PC-9 (cell line): ENCODE measurements at regions not wholly inside any gene's neighbourhood (a gene's known extent, or its start where the extent isn't known, plus 50 kb on each side); places are given as distances from the start of the nearest gene placed in this dataset.

ENCODE experiments used
- BruUV-seq: library from RNA; stranded (reverse); fragments of 400-500 nt; replicated peaks from 2 replicates; lab custom pipeline; 2021; lab: Mats Ljungman, UMichigan
- CTCF ChIA-PET: fragments of 300-600 bp; sonication (Branson Sonifier 250); formaldehyde crosslinking; loops from one replicate; lab custom pipeline; 2022; ENCODE audit warnings: antibody characterized with exemption; lab: Charles Lee
- POLR2A ChIA-PET: fragments of 300-600 bp; sonication (Branson Sonifier 250); formaldehyde crosslinking; loops from one replicate; lab custom pipeline; 2022; ENCODE audit warnings: antibody characterized with exemption; ENCODE audit not compliant: unreplicated experiment; lab: Charles Lee
- DNase-seq, 2 experiments: peaks; one replicate each; pipeline versions ENCODE4 v3.0.0 to v3.0.0-alpha.2; 2015 to 2022; ENCODE audit warnings: mixed read lengths in 1 of 2
- H2AFZ ChIP-seq: fragments of 200-600 bp; sonication (generic); 2 replicates; pipeline ENCODE4 v1.8.1; 2017; ENCODE audit warnings: antibody characterized with exemption
- H3F3A ChIP-seq: fragments of 200-600 bp; sonication (generic); 2 replicates; pipeline ENCODE4 v1.8.1; 2017; ENCODE audit warnings: antibody characterized with exemption, mild to moderate bottlenecking, low read depth; ENCODE audit not compliant: insufficient read depth
- H3K27ac ChIP-seq: fragments of 200-600 bp; sonication (generic); 2 replicates; pipeline ENCODE4 v1.6.1; 2016; ENCODE audit warnings: mixed run types
- H3K27me3 ChIP-seq: fragments of 200-600 bp; sonication (generic); 2 replicates; pipeline ENCODE4 v1.6.1; 2016; ENCODE audit warnings: low read depth, mixed run types; ENCODE audit not compliant: insufficient read depth
- H3K36me3 ChIP-seq: fragments of 200-600 bp; sonication (generic); 2 replicates; pipeline ENCODE4 v1.6.1; 2016; ENCODE audit warnings: low read depth, mixed run types
- H3K4me1 ChIP-seq: fragments of 200-600 bp; sonication (generic); replicated peaks from 2 replicates; pipeline ENCODE4 v1.6.1; 2016; ENCODE audit warnings: mixed run types; ENCODE audit not compliant: insufficient read depth
- H3K4me2 ChIP-seq: fragments of 200-600 bp; sonication (generic); 2 replicates; pipeline ENCODE4 v1.6.1; 2017; ENCODE audit warnings: mixed run types
- H3K4me3 ChIP-seq: fragments of 200-600 bp; sonication (generic); 2 replicates; pipeline ENCODE4 v1.6.1; 2016; ENCODE audit warnings: mixed run types
- H3K79me2 ChIP-seq: fragments of 200-600 bp; sonication (generic); 2 replicates; pipeline ENCODE4 v1.6.1; 2017; ENCODE audit warnings: low read depth, mixed run types
- H3K9me2 ChIP-seq: fragments of 200-600 bp; sonication (generic); 2 replicates; pipeline ENCODE4 v1.8.1; 2017; ENCODE audit warnings: mild to moderate bottlenecking; ENCODE audit not compliant: insufficient read depth
- H3K9me3 ChIP-seq: fragments of 200-600 bp; sonication (generic); 2 replicates; pipeline ENCODE4 v1.8.1; 2016; ENCODE audit warnings: low read depth; ENCODE audit not compliant: insufficient read depth
- H4K20me1 ChIP-seq: fragments of 200-600 bp; sonication (generic); 2 replicates; pipeline ENCODE4 v1.8.1; 2017; ENCODE audit not compliant: insufficient read depth
- EZH2 ChIP-seq: fragments of 200-600 bp; sonication (generic); IDR thresholded peaks from 2 replicates; pipeline ENCODE4 v1.8.0; 2017; ENCODE audit warnings: antibody characterized with exemption, low read depth
- intact Hi-C: fragments of 100-400 bp; cut with micrococcal nuclease; formaldehyde crosslinking; loops from one replicate; pipeline ENCODE4 v1.10.0; 2022; ENCODE audit not compliant: unreplicated experiment
- TF ChIP-seq, protein P1 (sequence below): fragments of 200-600 bp; sonication (generic); conservative IDR thresholded peaks from 2 replicates; pipeline ENCODE4 v1.6.1; 2017; ENCODE audit warnings: mixed run types, antibody characterized with exemption, mild to moderate bottlenecking, moderate library complexity

DNA sequence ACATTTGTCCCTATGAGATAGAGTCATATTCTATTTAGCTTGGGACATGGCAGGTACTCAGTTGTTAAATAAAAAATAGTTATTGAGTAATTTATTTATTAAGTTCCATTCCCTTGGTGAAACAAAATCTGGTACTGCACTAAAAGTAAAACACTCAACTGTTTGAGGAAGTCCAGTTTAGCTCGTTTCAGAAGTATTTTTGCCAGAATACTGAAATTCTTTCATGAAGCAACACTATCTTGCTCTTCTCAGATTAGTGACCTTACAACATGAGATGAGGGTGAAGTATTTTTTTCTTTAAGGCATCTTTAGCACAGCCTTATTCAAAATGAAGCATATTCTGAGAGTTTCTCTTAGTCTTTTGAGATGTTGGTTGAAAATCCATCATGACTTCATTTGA lies 106.0 kb downstream of the ZNF365 start:
- no peak for TF ChIP-seq EZH2
- TF ChIP-seq, protein P1, sequence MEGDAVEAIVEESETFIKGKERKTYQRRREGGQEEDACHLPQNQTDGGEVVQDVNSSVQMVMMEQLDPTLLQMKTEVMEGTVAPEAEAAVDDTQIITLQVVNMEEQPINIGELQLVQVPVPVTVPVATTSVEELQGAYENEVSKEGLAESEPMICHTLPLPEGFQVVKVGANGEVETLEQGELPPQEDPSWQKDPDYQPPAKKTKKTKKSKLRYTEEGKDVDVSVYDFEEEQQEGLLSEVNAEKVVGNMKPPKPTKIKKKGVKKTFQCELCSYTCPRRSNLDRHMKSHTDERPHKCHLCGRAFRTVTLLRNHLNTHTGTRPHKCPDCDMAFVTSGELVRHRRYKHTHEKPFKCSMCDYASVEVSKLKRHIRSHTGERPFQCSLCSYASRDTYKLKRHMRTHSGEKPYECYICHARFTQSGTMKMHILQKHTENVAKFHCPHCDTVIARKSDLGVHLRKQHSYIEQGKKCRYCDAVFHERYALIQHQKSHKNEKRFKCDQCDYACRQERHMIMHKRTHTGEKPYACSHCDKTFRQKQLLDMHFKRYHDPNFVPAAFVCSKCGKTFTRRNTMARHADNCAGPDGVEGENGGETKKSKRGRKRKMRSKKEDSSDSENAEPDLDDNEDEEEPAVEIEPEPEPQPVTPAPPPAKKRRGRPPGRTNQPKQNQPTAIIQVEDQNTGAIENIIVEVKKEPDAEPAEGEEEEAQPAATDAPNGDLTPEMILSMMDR = no peak
- Histone ChIP-seq H3K27ac (no peak overlapping the region), H3K27me3 (no peaks in the 10 kb centered on the region), H3K4me1 (no peaks in the 10 kb centered on the region), H3F3A (no peaks in the 10 kb centered on the region), H3K36me3 (no peaks in the 10 kb centered on the region), H3K9me3 (0 out of 2 replicates have a peak, but pooled peaks cover 5% of the 10 kb centered on the region), H4K20me1 (no peaks in the 10 kb centered on the region), H3K4me3 (no peak overlapping the region), H3K79me2 (no peaks in the 10 kb centered on the region), H3K9me2 (no peaks in the 10 kb centered on the region), H3K4me2 (no peak overlapping the region), H2AFZ (no peak overlapping the region)
- ChIA-PET CTCF (no interaction called here), POLR2A (no interaction called here)
- intact Hi-C loops = no loop called here
- BruUV-seq = no TSS peak
- DNase-seq = no peak

DNA sequence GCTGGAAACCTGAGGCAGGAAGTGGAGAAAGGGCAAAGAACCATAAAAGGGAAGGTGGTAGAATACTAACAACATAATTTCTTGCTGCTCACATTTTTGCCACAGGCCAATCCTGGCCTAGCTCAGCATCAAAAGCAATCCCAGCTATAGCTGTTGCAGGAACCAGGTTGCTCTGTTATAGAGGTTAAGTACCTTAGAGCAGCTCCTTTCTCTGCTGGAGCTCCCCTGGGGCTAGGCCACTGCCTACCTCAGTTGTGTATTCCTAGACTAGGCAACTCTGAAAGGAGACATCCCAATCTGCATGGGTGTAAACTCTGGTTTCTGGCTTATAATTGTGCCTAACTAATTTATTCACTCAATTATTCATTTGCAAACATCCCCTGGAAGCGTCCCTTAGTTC lies 108.4 kb downstream of the ZNF365 start:
- no peaks in the 10 kb centered on the region for H4K20me1 ChIP-seq
- intact Hi-C loops = no loop called here
- H3K27me3 ChIP-seq = no peaks in the 10 kb centered on the region
- H3K4me2 ChIP-seq = no peak overlapping the region
- CTCF ChIA-PET = no interaction called here
- POLR2A ChIA-PET = no interaction called here
- BruUV-seq = no TSS peak
- H3K27ac ChIP-seq = no peak overlapping the region
- H3F3A ChIP-seq = no peaks in the 10 kb centered on the region
- H3K9me2 ChIP-seq = no peaks in the 10 kb centered on the region
- no peak for TF ChIP-seq EZH2
- TF ChIP-seq, protein P1 = no peak
- no peak overlapping the region for H2AFZ ChIP-seq
- no peak overlapping the region for H3K4me3 ChIP-seq
- H3K36me3 ChIP-seq = no peaks in the 10 kb centered on the region
- no peaks in the 10 kb centered on the region for H3K79me2 ChIP-seq
- no peak for DNase-seq
- no peaks in the 10 kb centered on the region for H3K4me1 ChIP-seq
- 0 out of 2 replicates have a peak, but pooled peaks cover 5% of the 10 kb centered on the region for H3K9me3 ChIP-seq

DNA sequence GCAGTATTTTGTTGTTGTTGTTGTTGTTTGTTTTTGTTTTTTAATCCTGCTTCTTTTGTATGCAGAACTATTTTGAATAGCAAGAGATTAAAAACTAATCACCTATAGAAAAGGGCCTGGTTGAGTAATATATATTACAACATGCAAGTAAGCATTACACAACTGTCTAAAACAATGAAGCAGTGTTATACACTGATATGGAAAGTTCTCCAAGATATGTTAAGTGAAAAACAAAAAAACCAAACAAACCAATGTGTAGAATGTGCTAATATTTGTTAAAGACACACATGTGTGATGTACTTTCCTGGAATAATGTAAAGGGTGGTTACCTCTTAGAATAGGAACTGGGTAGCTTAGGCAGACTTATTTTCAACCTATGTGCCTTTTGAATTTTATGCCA lies 117.4 kb downstream of the ZNF365 start:
- H3K27me3 ChIP-seq = no peaks in the 10 kb centered on the region
- no peak overlapping the region for H3K4me3 ChIP-seq
- no peaks in the 10 kb centered on the region for H3K79me2 ChIP-seq
- no peak for DNase-seq
- no peaks in the 10 kb centered on the region; the same call in 1 of the 2 replicates for H3K4me1 ChIP-seq
- H3K27ac ChIP-seq = no peak overlapping the region
- TF ChIP-seq EZH2 = no peak
- TF ChIP-seq, protein P1 = no peak
- H3K36me3 ChIP-seq = no peaks in the 10 kb centered on the region
- H4K20me1 ChIP-seq = no peaks in the 10 kb centered on the region
- intact Hi-C loops = loop anchor here (5.0 kb wide), 1 partner anchor 591 kb away; no protein-coding TSS in a partner anchor
- no peaks in the 10 kb centered on the region for H3K9me2 ChIP-seq
- BruUV-seq = no TSS peak
- H2AFZ ChIP-seq = no peak overlapping the region
- no peaks in the 10 kb centered on the region for H3K9me3 ChIP-seq
- no peak overlapping the region for H3K4me2 ChIP-seq
- no peaks in the 10 kb centered on the region for H3F3A ChIP-seq
- CTCF ChIA-PET = interaction anchor here (0.6 kb wide), 2 partner anchors 53 to 666 kb away, joined by 3 to 4 read pairs; no protein-coding TSS in a partner anchor
- POLR2A ChIA-PET = interaction anchor here (0.7 kb wide), 1 partner anchor 324 kb away, joined by 5 read pairs; the partner anchor contains the start of gene EGR2
